B cell (primary cell): ENCODE measurements at regions not wholly inside any gene's neighbourhood (a gene's known extent, or its start where the extent isn't known, plus 50 kb on each side); places are given as distances from the start of the nearest gene placed in this dataset.

ENCODE experiments used
- CTCF ChIP-seq: fragments of 200-600 bp; IDR thresholded peaks from one replicate; pipeline ENCODE4 v1.8.0; 2022; ENCODE audit warnings: antibody characterized with exemption, mild to moderate bottlenecking
- EZH2 ChIP-seq: IDR thresholded peaks from 2 replicates; pipeline ENCODE4 v1.6.1; 2012; ENCODE audit warnings: borderline replicate concordance, low read depth, mild to moderate bottlenecking, moderate library complexity, low read length; ENCODE audit not compliant: insufficient read depth, poor library complexity, severe bottlenecking

DNA sequence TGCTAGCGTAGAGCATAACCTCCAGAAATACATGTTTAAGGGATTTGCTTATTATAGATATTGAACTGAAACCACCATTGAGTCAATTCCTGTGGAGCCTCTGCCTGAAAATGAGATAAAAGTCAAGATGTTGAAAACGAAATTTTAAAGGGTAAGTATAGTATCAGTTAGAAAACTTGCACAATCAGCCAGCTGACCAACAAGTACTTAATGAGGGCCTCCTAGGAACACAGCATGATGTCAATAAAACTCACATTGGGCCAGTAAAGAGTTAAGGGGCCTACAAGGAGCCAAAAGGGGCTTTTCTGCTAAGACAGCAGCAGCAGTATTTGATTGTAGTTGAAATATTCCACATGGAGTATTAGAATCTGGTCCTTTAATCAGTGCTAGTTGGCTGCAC lies 314.1 kb upstream of the PPARGC1A start:
- TF ChIP-seq CTCF (no peak), EZH2 (no peak)
